RPMI7951 (cell line): ENCODE measurements at regions not wholly inside any gene's neighbourhood (a gene's known extent, or its start where the extent isn't known, plus 50 kb on each side); places are given as distances from the start of the nearest gene placed in this dataset.
"Not testable (repeated sequence)": the region's sequence is repeated elsewhere in the genome, so short reads cannot be mapped to it uniquely, and the experiment has no call there.

Experiments used
- DNase-seq: peaks from one replicate; pipeline ENCODE4 v3.0.0-alpha.2; 2012; ENCODE audit warnings: low read depth

DNA sequence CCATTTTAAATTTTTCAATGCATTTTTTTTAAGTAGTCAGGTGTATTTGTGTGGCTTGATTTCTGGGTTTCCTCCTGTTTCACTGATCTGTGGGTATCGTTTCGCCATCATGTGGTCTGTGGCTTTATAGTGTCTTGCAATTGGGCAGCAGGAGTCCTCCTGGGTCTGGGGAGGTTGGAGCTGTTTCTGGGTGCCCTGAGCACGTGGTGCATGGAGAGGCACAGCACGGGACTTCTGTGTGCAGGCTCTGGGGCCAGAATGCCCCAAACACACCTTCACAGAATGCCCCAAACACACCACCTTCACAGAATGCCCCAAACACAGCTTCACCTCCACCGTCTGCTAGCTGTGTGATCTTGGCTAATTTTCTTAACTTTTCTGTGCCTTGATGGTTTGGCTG is 82.6 kb upstream of the COL5A1 start:
- DNase-seq, result no peak

GRCh38 chr9:134560206-134560605 is 81.4 kb upstream of the COL5A1 start:
- no peak for DNase-seq

DNA sequence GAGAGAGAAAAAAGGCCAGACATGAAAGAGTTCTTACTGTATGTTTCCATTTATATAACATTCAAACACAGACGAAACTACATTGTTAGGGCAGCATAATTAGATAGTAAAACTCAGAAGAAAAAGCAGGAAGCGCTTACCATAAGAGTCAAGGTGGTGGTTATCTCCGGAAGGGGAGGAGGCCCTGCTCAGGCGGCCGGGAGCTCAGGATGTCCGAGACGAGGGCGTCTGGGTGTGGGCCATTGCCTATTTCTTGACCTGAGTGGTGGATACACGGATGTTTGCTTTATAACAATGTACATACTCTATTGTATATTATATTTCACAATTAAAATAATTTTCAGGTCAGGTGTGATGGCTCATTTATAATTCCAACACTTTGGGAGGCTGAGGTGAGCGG is 80.9 kb upstream of the COL5A1 start:
- DNase-seq, result no peak

DNA sequence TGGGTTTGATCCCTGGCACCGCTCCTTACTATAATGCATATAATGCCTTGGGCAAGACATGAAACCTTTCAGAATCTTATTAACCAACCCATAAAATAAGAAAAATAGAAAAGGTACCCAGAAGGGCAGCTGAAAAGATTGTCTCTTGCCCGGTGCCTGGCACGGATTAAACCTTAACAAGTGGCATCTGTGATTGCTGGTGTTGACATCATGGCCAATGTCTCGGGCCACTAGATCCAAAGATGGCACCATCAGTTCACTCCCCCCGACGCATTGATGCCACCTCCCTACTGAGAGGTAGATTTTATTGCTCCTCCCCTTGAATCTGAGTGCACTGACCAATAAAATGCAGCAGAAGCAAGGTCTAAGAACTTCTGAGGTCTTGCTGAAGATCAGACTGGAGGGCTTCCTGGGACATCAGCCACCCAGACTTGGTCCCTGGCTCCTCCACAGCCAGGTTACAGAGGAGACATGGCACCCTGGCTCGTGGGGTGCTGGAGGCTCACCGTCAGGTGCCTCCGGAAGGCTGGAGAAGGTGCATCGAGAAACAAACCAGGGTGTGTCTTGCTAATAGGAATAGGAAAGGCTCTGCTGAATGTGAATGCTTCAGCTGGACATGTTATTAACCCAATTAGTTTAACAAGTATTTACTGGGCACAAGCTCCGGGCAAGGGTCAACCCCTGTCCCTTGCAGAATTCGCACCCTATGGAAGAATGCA is 80.0 kb upstream of the COL5A1 start:
- no peak for DNase-seq

GRCh38 chr9:134562146-134562849 is 79.3 kb upstream of the COL5A1 start:
- DNase-seq, result no peak

- DNase-seq, result no peak
These were observed 78.2 kb upstream of the COL5A1 start for GRCh38 chr9:134563397-134563796.

- DNase-seq, result peak; percentile 96
These were observed 77.0 kb upstream of the COL5A1 start for GRCh38 chr9:134564431-134565170.

- no peak for DNase-seq
These were observed 76.2 kb upstream of the COL5A1 start for GRCh38 chr9:134565316-134565915.

DNA sequence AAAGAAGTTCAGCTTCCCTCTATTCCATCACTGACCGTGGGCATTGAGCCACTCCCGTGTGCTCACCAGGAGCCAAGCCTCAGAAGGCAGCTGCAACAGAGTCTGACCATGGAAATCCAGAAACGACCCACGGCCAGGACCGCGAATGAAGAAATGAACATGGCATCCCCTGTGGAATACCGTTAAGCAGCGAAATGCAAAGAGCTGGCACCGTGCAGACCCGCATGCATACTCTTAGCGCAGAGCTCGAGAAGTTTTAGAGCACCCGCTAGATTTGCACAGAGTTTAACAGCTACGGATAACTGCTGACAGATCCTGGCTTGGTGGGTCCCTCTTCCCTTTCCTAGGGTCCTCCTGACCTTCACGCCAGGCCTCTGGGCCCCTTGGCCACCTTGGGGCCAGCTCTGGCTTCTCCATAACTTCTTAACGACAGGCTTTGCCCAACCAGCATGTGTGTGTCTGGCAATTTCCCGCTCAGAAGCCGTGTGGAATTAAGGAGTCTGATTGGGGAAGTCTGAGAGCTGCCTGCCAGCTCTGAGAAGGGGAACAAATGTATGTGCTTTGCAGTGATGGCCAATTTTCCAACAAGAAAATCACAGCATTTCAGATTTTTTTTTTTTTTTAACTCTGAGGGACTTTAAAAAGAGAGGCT is 75.3 kb upstream of the COL5A1 start:
- DNase-seq, result no peak

- peak; percentile 39 for DNase-seq
These were observed 74.7 kb upstream of the COL5A1 start for GRCh38 chr9:134566936-134567335.

DNA sequence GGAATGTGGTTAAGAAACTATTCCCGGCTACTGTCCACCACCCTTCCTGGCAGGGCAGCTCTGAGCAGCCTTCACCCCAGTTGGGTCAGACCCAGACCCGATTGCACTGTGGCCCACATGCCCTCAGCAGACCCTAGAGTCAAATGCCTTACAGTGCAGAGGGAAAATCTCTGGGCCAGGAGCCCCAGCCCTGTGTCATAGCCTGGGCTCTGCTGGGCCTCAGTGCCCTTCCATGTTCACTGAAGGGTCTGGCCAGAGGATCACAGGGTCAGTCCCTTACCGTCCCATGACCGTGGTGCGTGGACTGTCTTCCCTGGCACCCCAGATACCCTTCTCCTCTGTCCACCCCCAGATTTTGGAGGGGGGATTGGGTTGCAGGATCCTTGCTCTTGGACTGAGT is 73.5 kb upstream of the COL5A1 start:
- no peak for DNase-seq

GRCh38 chr9:134568811-134569210 is 72.8 kb upstream of the COL5A1 start:
- no peak for DNase-seq

DNA sequence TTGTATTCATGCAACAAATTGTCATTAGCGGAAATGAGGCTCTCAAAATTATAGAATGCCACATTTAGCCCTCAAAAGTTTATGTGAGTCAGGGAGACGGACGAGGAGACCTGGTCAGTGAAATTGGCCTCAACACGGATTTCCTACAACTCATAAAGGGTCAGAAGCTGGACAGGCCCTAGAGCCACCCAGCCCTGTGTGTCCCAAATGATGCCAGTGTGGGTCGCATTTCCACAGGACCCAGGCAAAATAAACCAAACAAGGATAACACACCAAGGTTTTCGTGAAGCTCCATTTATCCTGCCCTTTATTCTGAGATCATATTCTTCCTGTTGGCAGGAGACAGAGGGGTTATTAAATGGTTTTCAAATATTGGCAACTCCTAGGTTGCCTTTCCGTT is 72.0 kb upstream of the COL5A1 start:
- no peak for DNase-seq

DNA sequence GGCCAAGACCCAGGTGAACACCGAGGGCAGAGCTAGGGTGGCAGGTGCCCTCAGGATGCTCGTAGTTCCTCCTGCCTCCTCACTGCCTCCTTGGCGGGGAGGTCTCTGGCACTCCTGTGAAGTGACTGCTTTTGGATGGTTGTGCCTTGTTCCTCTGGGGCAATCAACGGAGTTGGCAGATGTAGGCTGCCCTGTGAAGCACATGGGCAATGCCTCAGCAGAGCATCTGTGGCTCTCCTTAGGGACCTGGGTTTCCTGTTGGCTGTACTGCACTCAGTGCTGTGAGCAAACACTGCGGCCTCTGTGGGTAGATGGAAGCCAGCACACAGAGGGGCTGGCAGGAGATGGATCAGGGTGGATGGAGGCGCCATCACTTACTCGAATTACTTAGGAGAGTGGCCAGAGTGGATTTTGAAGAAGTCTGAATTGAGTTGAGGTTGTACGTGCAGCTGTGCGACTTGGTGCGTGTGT is 71.4 kb upstream of the COL5A1 start:
- DNase-seq, result no peak

DNA sequence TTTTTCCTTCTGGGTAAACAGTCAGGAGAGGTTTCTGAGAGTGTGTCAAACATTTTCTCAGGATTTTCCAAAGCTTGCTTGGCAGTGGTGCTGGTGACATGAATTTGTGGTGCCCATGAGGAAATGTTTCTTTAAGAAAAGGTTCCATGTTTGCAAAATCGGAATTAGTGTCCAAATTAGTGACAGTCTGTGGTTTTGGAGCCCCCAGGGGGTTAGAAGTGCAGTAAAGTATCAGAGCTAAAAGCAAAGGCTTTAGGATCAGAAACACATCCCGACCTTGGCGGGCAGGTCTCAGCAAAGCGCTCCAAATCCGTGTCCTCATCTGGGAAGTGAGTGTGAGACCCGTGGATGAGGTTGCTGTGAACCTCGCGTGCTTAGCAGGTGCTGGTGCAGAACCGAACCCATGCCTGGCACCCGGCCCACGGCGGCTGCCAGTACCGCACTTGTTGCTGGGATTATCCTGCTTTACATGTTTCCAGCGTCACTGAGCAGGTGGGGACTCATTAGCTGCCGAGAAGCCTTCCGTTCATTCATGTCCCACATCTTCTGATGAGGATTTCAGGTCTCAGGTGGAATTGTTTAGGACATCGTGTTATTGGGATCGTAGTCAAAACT is 70.8 kb upstream of the COL5A1 start:
- DNase-seq, result no peak

DNA sequence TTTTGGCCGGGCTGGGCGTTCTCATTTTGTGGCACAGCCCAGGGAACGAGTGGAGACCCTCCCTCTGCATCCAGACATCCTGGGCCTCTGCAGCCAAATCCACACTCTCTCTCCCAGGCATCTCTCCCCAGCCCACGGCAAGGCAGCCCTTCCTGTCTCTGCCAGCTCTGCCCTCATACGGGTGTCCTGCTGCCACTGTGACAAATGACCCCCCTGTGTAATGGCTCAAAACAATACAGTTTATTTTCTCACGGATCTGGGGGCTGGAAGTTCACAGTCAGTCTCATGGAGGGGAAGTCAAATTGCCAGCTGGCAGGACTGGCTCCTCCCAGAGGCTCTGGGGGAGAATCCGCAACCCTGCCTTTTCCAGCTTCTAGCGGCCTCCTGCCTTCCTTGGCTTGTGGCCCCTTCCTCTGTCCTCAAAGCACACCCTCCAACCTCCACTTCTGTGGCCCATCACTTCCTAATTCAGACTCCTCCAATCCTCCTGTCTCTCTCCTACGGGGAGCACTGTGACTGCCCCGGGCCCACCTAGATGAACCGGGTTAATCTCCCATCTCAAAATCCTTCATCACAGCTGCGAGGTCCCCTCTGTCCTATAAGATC is 70.2 kb upstream of the COL5A1 start:
- no peak for DNase-seq

GRCh38 chr9:134571946-134572917 is 69.4 kb upstream of the COL5A1 start:
- DNase-seq, result peak; percentile 42

- DNase-seq, result not testable (repeated sequence)
These were observed 66.9 kb upstream of the COL5A1 start for GRCh38 chr9:134574686-134575085.

DNA sequence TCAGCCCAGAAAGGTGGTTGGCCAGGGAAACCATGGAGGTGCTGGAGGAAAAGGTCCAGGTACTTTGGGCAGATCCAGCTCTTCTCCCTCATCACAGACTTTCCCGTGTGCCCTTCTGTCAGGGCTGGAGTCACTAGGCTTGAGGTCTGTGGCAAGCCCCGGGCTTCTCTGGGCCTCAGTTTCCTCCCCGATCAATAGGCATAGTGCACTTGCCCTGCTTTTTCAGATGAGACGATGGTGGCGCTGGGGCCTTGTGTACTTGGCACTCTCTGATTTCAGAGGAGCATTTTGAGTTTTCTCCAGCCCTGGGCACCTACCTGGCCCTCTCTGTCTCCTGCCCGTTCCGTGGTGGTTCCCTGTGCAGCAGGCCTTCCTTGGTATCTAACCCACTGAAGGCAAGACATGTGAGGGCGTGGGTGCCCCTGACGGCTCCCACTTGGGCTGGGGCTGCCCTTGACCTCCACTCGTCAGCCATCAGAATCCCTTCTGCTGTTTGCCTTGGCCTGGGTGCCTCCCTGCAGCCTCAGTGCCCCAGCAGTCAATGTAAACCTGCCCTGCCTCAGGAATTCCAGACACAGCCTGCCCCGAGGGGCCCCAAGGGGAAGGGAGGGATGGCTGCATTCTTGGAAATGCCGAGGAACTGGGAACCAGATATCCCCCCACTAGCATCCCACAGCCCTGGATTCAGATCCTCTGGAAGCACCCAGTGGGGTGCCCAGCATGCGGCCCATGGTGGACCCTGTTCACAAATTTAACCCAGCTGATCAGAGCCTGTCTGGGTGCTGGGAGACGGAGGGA is 66.3 kb upstream of the COL5A1 start:
- DNase-seq, result no peak
